Midbrain (tissue), 1 donor: ENCODE measurements at regions not wholly inside any gene's neighbourhood (a gene's known extent, or its start where the extent isn't known, plus 50 kb on each side); places are given as distances from the start of the nearest gene placed in this dataset.
"Not testable (repeated sequence)": the region's sequence is repeated elsewhere in the genome, so short reads cannot be mapped to it uniquely, and the experiment has no call there.

ENCODE experiments used
- DNase-seq: peaks from one replicate; lab custom pipeline; 2025; lab: John Stamatoyannopoulos, UW

GRCh38 chr4:103307453-103308247 lies 109.5 kb upstream of the CENPE start:
- DNase-seq = no peak

GRCh38 chr4:103306870-103307375 lies 108.8 kb upstream of the CENPE start:
- peak; percentile 80 for DNase-seq

GRCh38 chr4:103305355-103305754 lies 107.2 kb upstream of the CENPE start:
- no peak for DNase-seq

- no peak for DNase-seq
These were observed 104.9 kb upstream of the CENPE start for GRCh38 chr4:103303011-103303410.

GRCh38 chr4:103292959-103293358 lies 94.8 kb upstream of the CENPE start:
- no peak for DNase-seq

- no peak for DNase-seq
These were observed 94.2 kb upstream of the CENPE start for GRCh38 chr4:103292373-103292772.

- DNase-seq = no peak
These were observed 91.0 kb upstream of the CENPE start for GRCh38 chr4:103289186-103289585.

GRCh38 chr4:103272174-103272573 lies 74.0 kb upstream of the CENPE start:
- DNase-seq = no peak

- no peak for DNase-seq
These were observed 70.6 kb upstream of the CENPE start for GRCh38 chr4:103268746-103269145.

- no peak for DNase-seq
These were observed 66.8 kb upstream of the CENPE start for GRCh38 chr4:103264905-103265304.

- DNase-seq = not testable (repeated sequence)
These were observed 57.9 kb upstream of the CENPE start for GRCh38 chr4:103256068-103256467.
